GM21381 (cell line): ENCODE measurements at regions not wholly inside any gene's neighbourhood (a gene's known extent, or its start where the extent isn't known, plus 50 kb on each side); places are given as distances from the start of the nearest gene placed in this dataset.

Source experiments
- ATAC-seq: cut with Tn5 transposase; IDR thresholded peaks from one replicate; pipeline ENCODE4 v1.9.1; 2021; ENCODE audit warnings: mild to moderate bottlenecking, moderate library complexity; ENCODE audit not compliant: unreplicated experiment

- no peak for ATAC-seq
Observed at GRCh38 chr5:3654515-3654914, 58.9 kb downstream of the IRX1 start.

GRCh38 chr5:3656803-3657202 is 61.2 kb downstream of the IRX1 start:
- ATAC-seq: no peak

GRCh38 chr5:3657364-3658022 is 61.9 kb downstream of the IRX1 start:
- no peak for ATAC-seq

GRCh38 chr5:3658929-3659328 is 63.3 kb downstream of the IRX1 start:
- no peak for ATAC-seq

GRCh38 chr5:3659907-3660306 is 64.3 kb downstream of the IRX1 start:
- ATAC-seq: no peak

- no peak for ATAC-seq
Observed at GRCh38 chr5:3660630-3661029, 65.0 kb downstream of the IRX1 start.

GRCh38 chr5:3661755-3662296 is 66.2 kb downstream of the IRX1 start:
- ATAC-seq: no peak

- no peak for ATAC-seq
Observed at GRCh38 chr5:3662344-3662743, 66.7 kb downstream of the IRX1 start.

- ATAC-seq: no peak
Observed at GRCh38 chr5:3671337-3671736, 75.7 kb downstream of the IRX1 start.

GRCh38 chr5:3678801-3679200 is 83.2 kb downstream of the IRX1 start:
- no peak for ATAC-seq

GRCh38 chr5:3680821-3681220 is 85.2 kb downstream of the IRX1 start:
- ATAC-seq: no peak

GRCh38 chr5:3684118-3684517 is 88.5 kb downstream of the IRX1 start:
- no peak for ATAC-seq

- ATAC-seq: no peak
Observed at GRCh38 chr5:3684771-3685354, 89.2 kb downstream of the IRX1 start.

- no peak for ATAC-seq
Observed at GRCh38 chr5:3694819-3695218, 99.2 kb downstream of the IRX1 start.

- no peak for ATAC-seq
Observed at GRCh38 chr5:3695818-3696217, 100.2 kb downstream of the IRX1 start.

GRCh38 chr5:3698412-3698811 is 102.8 kb downstream of the IRX1 start:
- ATAC-seq: no peak

- no peak for ATAC-seq
Observed at GRCh38 chr5:3701694-3702093, 106.1 kb downstream of the IRX1 start.

- ATAC-seq: no peak
Observed at GRCh38 chr5:3704661-3705060, 109.0 kb downstream of the IRX1 start.

- no peak for ATAC-seq
Observed at GRCh38 chr5:3709068-3709716, 113.6 kb downstream of the IRX1 start.

- ATAC-seq: no peak
Observed at GRCh38 chr5:3709717-3710348, 114.2 kb downstream of the IRX1 start.

GRCh38 chr5:3715062-3715461 is 119.4 kb downstream of the IRX1 start:
- no peak for ATAC-seq

- ATAC-seq: no peak
Observed at GRCh38 chr5:3729631-3730030, 134.0 kb downstream of the IRX1 start.
